ENCODE measurements at regions not wholly inside any gene's neighbourhood (a gene's known extent, or its start where the extent isn't known, plus 50 kb on each side); places are given as distances from the start of the nearest gene placed in this dataset.

DNA sequence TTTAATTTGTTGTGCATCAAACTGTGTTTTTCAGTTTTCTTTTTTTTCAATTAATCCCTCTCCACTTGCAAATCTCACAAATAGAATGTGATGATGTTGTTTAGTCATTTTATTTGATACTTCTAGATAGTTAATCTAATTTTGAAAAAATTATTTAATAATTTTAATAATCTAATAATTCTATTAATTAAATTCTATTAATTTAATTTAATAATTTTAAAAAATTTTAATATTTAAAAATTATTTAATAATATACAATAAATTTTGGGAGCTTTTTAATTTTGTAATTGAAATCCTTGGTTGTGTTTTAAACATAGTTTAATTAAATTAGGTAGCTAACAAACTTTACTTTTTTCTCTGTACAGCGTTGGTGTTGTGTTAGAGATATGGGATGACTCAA, 393.8 kb downstream of the OLFM4 start:
- H3K4me1 ChIP-seq (ENCODE audit: insufficient read depth, low read length, poor library complexity, severe bottlenecking), result no peaks in the 10 kb centered on the region
- no TSS peak for BruUV-seq (replicated peaks)
- H3K9me3 ChIP-seq (ENCODE audit: low read depth, low read length, poor library complexity, severe bottlenecking), result no peaks in the 10 kb centered on the region
- intact Hi-C loops (cut with micrococcal nuclease; ENCODE audit: unreplicated experiment), result no loop called here
- H3K27me3 ChIP-seq (replicated peaks; ENCODE audit: insufficient read depth, low read depth, low read length, poor library complexity), result no peaks in the 10 kb centered on the region
- no peak overlapping the region for H3K27ac ChIP-seq (ENCODE audit: low read depth, low read length, poor library complexity, severe bottlenecking)
- DNase-seq (ENCODE audit: low spot score), result no peak
- TF ChIP-seq, protein P1, sequence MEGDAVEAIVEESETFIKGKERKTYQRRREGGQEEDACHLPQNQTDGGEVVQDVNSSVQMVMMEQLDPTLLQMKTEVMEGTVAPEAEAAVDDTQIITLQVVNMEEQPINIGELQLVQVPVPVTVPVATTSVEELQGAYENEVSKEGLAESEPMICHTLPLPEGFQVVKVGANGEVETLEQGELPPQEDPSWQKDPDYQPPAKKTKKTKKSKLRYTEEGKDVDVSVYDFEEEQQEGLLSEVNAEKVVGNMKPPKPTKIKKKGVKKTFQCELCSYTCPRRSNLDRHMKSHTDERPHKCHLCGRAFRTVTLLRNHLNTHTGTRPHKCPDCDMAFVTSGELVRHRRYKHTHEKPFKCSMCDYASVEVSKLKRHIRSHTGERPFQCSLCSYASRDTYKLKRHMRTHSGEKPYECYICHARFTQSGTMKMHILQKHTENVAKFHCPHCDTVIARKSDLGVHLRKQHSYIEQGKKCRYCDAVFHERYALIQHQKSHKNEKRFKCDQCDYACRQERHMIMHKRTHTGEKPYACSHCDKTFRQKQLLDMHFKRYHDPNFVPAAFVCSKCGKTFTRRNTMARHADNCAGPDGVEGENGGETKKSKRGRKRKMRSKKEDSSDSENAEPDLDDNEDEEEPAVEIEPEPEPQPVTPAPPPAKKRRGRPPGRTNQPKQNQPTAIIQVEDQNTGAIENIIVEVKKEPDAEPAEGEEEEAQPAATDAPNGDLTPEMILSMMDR (conservative IDR thresholded peaks at IDR 0.05; ENCODE audit: low read depth, low read length), result no peak
- no peak for TF ChIP-seq EZH2 (IDR thresholded peaks at IDR 0.05; ENCODE audit: borderline replicate concordance, low read depth, low read length, poor library complexity, severe bottlenecking)
- H3K36me3 ChIP-seq (ENCODE audit: insufficient read depth, low read length, poor library complexity, severe bottlenecking), result no peaks in the 10 kb centered on the region
- ChIA-PET POLR2A (ENCODE audit: low non-redundant PET) (no interaction called here), CTCF (no interaction called here)
- no peak overlapping the region for H3K4me3 ChIP-seq (ENCODE audit: low read depth, low read length, poor library complexity, severe bottlenecking)

DNA sequence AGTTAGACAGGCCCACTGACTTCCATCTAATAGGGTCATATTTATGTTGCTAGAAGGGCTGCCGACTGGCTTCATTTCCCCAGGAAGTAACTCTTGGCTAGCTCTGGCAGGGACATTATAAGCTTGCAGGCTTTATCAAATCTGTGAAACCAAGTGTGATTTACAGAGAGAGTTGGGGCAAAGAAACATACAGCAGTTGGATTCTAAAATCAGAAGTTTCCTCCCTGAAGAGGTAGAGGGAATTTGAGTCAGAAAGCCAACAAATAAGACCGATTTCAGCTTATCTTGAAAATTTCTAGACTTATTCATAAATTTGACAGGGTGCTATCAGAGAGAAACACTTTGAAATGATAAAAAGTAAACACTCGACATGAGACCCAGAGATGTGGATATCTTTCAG, 407.8 kb downstream of the OLFM4 start:
- intact Hi-C loops (cut with micrococcal nuclease; ENCODE audit: unreplicated experiment), result no loop called here
- POLR2A ChIA-PET (ENCODE audit: low non-redundant PET), result no interaction called here
- H3K27me3 ChIP-seq (replicated peaks; ENCODE audit: insufficient read depth, low read depth, low read length, poor library complexity), result no peaks in the 10 kb centered on the region
- H3K4me3 ChIP-seq (ENCODE audit: low read depth, low read length, poor library complexity, severe bottlenecking), result no peak overlapping the region
- DNase-seq (ENCODE audit: low spot score), result no peak
- CTCF ChIA-PET, result no interaction called here
- H3K27ac ChIP-seq (ENCODE audit: low read depth, low read length, poor library complexity, severe bottlenecking), result no peak overlapping the region
- no peaks in the 10 kb centered on the region for H3K36me3 ChIP-seq (ENCODE audit: insufficient read depth, low read length, poor library complexity, severe bottlenecking)
- BruUV-seq (replicated peaks), result no TSS peak
- no peaks in the 10 kb centered on the region for H3K9me3 ChIP-seq (ENCODE audit: low read depth, low read length, poor library complexity, severe bottlenecking)
- no peak for TF ChIP-seq EZH2 (IDR thresholded peaks at IDR 0.05; ENCODE audit: borderline replicate concordance, low read depth, low read length, poor library complexity, severe bottlenecking)
- TF ChIP-seq, protein P1 (conservative IDR thresholded peaks at IDR 0.05; ENCODE audit: low read depth, low read length), result no peak
- no peaks in the 10 kb centered on the region for H3K4me1 ChIP-seq (ENCODE audit: insufficient read depth, low read length, poor library complexity, severe bottlenecking)

DNA sequence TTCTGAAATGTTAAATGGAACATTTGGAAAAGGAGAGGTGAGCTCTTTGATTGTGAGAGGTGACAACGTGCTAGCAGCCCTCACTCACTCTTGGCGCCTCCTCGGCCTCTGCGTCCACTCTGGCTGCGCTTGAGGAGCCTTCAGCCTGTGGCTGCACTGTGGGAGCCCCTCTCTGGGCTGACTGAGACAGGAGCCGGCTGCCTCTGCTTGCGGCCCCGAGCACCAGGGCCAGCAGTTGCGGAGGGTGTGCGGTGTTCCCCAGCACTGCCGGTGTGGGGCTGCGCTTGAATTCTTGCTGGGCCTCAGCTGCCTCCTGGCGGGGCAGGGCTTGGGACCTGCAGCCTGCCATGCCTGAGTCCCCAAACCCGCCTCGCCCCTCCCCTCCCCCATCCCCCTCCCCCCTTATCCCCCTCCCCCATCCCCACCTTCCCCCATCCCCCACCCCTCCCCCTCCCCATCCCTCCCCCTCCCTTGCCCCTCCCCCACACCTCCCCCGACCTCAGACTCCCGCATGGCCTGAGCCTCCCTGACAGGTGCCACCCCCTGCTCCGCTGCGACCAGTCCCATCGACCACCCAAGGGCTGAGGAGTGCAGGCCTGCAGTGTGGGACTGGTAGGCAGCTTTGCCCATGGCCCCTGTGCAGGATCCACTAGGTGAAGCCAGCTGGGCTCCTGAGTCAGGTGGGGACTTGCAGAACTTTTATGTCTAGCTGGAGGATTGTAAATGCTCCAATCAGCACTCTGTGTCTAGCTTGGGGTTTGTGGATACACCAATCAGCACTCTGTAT, 411.0 kb downstream of the OLFM4 start:
- no peak overlapping the region for H3K4me3 ChIP-seq (ENCODE audit: low read depth, low read length, poor library complexity, severe bottlenecking)
- H3K9me3 ChIP-seq (ENCODE audit: low read depth, low read length, poor library complexity, severe bottlenecking), result no peaks in the 10 kb centered on the region
- H3K4me1 ChIP-seq (ENCODE audit: insufficient read depth, low read length, poor library complexity, severe bottlenecking), result no peaks in the 10 kb centered on the region
- CTCF ChIA-PET, result no interaction called here
- H3K27ac ChIP-seq (ENCODE audit: low read depth, low read length, poor library complexity, severe bottlenecking), result no peak overlapping the region
- no peak for DNase-seq (ENCODE audit: low spot score)
- H3K27me3 ChIP-seq (replicated peaks; ENCODE audit: insufficient read depth, low read depth, low read length, poor library complexity), result no peaks in the 10 kb centered on the region
- H3K36me3 ChIP-seq (ENCODE audit: insufficient read depth, low read length, poor library complexity, severe bottlenecking), result no peaks in the 10 kb centered on the region
- POLR2A ChIA-PET (ENCODE audit: low non-redundant PET), result no interaction called here
- BruUV-seq (replicated peaks), result no TSS peak
- intact Hi-C loops (cut with micrococcal nuclease; ENCODE audit: unreplicated experiment), result no loop called here
- TF ChIP-seq EZH2 (IDR thresholded peaks at IDR 0.05; ENCODE audit: borderline replicate concordance, low read depth, low read length, poor library complexity, severe bottlenecking), result no peak
- TF ChIP-seq, protein P1 (conservative IDR thresholded peaks at IDR 0.05; ENCODE audit: low read depth, low read length), result no peak

All from A673 (cell line).